ENCODE measurements at regions not wholly inside any gene's neighbourhood (a gene's known extent, or its start where the extent isn't known, plus 50 kb on each side); places are given as distances from the start of the nearest gene placed in this dataset.
"Not testable (repeated sequence)": the region's sequence is repeated elsewhere in the genome, so short reads cannot be mapped to it uniquely, and the experiment has no call there.

GRCh38 chr13:83073930-83074329 lies 808.3 kb downstream of the SLITRK1 start:
- FAIRE-seq; H3K4me3 ChIP-seq; H3K36me3 ChIP-seq (ENCODE audit: control insufficient read depth in 2 of 2, insufficient read depth in 2 of 2, low read length in 1 of 2); ATAC-seq; in situ Hi-C loops (cut with MboI); H3K27ac ChIP-seq (ENCODE audit: control insufficient read depth, insufficient read depth); H3K4me2 ChIP-seq (ENCODE audit: control insufficient read depth, insufficient read depth); H3K9ac ChIP-seq (ENCODE audit: control insufficient read depth, insufficient read depth, low read length); RAD21 ChIA-PET (ENCODE audit: unreplicated experiment); intact Hi-C loops (cut with micrococcal nuclease; ENCODE audit: unreplicated experiment); H3K79me2 ChIP-seq (ENCODE audit: control insufficient read depth, insufficient read depth, low read length); H3K9me3 ChIP-seq (replicated peaks; ENCODE audit: control insufficient read depth, insufficient read depth, low read length); BruUV-seq (replicated peaks); SMC1A ChIA-PET (ENCODE audit: uncharacterized antibody, unreplicated experiment); CTCF ChIA-PET; H3K27me3 ChIP-seq (replicated peaks in 1 of 2; ENCODE audit: control insufficient read depth in 2 of 2, insufficient read depth in 2 of 2, low read length in 1 of 2); H3K4me1 ChIP-seq (ENCODE audit: control insufficient read depth, insufficient read depth, low read length); POLR2A ChIA-PET; H4K20me1 ChIP-seq (ENCODE audit: control insufficient read depth, insufficient read depth); DNase-seq (ENCODE audit: low read depth, low spot score); H2AFZ ChIP-seq (ENCODE audit: control insufficient read depth, low read depth, low read length): not testable (repeated sequence)

DNA sequence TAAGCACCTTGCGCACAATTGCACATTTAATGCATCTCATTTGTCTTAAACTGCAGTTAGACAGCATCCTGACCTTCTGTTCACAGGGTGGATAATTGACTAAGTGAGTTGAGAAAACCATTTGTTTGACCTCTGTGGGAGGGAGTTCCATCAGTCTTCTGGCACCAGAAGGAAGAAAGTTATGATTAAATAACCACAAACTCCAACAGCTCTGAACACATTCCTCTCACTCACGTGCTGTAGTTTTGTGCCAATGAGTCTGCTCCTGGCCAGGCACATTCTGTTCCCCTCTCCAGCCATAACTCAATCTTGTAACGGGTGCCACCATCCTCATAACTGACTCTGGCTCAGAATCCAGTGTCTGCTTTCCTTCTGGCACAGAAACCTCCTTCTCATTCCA lies 817.2 kb downstream of the SLITRK1 start:
- Histone ChIP-seq H3K9me3 (replicated peaks; ENCODE audit: control insufficient read depth, insufficient read depth, low read length) (no peaks in the 10 kb centered on the region), H3K36me3 (ENCODE audit: control insufficient read depth in 2 of 2, insufficient read depth in 2 of 2, low read length in 1 of 2) (no peaks in the 10 kb centered on the region), H3K4me1 (ENCODE audit: control insufficient read depth, insufficient read depth, low read length) (no peaks in the 10 kb centered on the region), H3K9ac (ENCODE audit: control insufficient read depth, insufficient read depth, low read length) (no peak overlapping the region), H3K4me2 (ENCODE audit: control insufficient read depth, insufficient read depth) (no peak overlapping the region), H3K27me3 (replicated peaks in 1 of 2; ENCODE audit: control insufficient read depth in 2 of 2, insufficient read depth in 2 of 2, low read length in 1 of 2) (no peaks in the 10 kb centered on the region), H4K20me1 (ENCODE audit: control insufficient read depth, insufficient read depth) (no peaks in the 10 kb centered on the region), H3K4me3 (no peak overlapping the region), H2AFZ (ENCODE audit: control insufficient read depth, low read depth, low read length) (no peak overlapping the region), H3K79me2 (ENCODE audit: control insufficient read depth, insufficient read depth, low read length) (no peaks in the 10 kb centered on the region), H3K27ac (ENCODE audit: control insufficient read depth, insufficient read depth) (no peak overlapping the region)
- ChIA-PET RAD21 (ENCODE audit: unreplicated experiment) (no interaction called here), SMC1A (ENCODE audit: uncharacterized antibody, unreplicated experiment) (no interaction called here), CTCF (no interaction called here), POLR2A (no interaction called here)
- BruUV-seq (replicated peaks), result no TSS peak
- intact Hi-C loops (cut with micrococcal nuclease; ENCODE audit: unreplicated experiment), result no loop called here
- DNase-seq (ENCODE audit: low read depth, low spot score), result no peak
- no peak for ATAC-seq
- 3% methylated on average over 3 of the region's 3 CpGs for WGBS (ENCODE audit: insufficient coverage, insufficient replicate concordance, low lambda C conversion rate, missing lambda C conversion rate)
- in situ Hi-C loops (cut with MboI), result no loop called here
- FAIRE-seq, result no peak
- TF ChIP-seq, protein P1, sequence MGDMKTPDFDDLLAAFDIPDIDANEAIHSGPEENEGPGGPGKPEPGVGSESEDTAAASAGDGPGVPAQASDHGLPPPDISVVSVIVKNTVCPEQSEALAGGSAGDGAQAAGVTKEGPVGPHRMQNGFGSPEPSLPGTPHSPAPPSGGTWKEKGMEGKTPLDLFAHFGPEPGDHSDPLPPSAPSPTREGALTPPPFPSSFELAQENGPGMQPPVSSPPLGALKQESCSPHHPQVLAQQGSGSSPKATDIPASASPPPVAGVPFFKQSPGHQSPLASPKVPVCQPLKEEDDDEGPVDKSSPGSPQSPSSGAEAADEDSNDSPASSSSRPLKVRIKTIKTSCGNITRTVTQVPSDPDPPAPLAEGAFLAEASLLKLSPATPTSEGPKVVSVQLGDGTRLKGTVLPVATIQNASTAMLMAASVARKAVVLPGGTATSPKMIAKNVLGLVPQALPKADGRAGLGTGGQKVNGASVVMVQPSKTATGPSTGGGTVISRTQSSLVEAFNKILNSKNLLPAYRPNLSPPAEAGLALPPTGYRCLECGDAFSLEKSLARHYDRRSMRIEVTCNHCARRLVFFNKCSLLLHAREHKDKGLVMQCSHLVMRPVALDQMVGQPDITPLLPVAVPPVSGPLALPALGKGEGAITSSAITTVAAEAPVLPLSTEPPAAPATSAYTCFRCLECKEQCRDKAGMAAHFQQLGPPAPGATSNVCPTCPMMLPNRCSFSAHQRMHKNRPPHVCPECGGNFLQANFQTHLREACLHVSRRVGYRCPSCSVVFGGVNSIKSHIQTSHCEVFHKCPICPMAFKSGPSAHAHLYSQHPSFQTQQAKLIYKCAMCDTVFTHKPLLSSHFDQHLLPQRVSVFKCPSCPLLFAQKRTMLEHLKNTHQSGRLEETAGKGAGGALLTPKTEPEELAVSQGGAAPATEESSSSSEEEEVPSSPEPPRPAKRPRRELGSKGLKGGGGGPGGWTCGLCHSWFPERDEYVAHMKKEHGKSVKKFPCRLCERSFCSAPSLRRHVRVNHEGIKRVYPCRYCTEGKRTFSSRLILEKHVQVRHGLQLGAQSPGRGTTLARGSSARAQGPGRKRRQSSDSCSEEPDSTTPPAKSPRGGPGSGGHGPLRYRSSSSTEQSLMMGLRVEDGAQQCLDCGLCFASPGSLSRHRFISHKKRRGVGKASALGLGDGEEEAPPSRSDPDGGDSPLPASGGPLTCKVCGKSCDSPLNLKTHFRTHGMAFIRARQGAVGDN (IDR thresholded peaks at IDR 0.05), result no peak
- TF ChIP-seq MTA3 (IDR thresholded peaks at IDR 0.05; ENCODE audit: borderline replicate concordance, low read length) (no peak), STAT1 (conservative IDR thresholded peaks at IDR 0.05) (no peak), TCF3 (IDR thresholded peaks at IDR 0.05; ENCODE audit: borderline replicate concordance, insufficient read depth, low read depth, low read length) (no peak), NRF1 (conservative IDR thresholded peaks at IDR 0.05; ENCODE audit: low read depth, low read length) (no peak), IRF3 (IDR thresholded peaks at IDR 0.05) (no peak)
- TF ChIP-seq, protein P2, sequence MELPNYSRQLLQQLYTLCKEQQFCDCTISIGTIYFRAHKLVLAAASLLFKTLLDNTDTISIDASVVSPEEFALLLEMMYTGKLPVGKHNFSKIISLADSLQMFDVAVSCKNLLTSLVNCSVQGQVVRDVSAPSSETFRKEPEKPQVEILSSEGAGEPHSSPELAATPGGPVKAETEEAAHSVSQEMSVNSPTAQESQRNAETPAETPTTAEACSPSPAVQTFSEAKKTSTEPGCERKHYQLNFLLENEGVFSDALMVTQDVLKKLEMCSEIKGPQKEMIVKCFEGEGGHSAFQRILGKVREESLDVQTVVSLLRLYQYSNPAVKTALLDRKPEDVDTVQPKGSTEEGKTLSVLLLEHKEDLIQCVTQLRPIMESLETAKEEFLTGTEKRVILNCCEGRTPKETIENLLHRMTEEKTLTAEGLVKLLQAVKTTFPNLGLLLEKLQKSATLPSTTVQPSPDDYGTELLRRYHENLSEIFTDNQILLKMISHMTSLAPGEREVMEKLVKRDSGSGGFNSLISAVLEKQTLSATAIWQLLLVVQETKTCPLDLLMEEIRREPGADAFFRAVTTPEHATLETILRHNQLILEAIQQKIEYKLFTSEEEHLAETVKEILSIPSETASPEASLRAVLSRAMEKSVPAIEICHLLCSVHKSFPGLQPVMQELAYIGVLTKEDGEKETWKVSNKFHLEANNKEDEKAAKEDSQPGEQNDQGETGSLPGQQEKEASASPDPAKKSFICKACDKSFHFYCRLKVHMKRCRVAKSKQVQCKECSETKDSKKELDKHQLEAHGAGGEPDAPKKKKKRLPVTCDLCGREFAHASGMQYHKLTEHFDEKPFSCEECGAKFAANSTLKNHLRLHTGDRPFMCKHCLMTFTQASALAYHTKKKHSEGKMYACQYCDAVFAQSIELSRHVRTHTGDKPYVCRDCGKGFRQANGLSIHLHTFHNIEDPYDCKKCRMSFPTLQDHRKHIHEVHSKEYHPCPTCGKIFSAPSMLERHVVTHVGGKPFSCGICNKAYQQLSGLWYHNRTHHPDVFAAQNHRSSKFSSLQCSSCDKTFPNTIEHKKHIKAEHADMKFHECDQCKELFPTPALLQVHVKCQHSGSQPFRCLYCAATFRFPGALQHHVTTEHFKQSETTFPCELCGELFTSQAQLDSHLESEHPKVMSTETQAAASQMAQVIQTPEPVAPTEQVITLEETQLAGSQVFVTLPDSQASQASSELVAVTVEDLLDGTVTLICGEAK (IDR thresholded peaks at IDR 0.05; ENCODE audit: borderline replicate concordance), result no peak
- TF ChIP-seq, protein P3, sequence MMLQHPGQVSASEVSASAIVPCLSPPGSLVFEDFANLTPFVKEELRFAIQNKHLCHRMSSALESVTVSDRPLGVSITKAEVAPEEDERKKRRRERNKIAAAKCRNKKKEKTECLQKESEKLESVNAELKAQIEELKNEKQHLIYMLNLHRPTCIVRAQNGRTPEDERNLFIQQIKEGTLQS (IDR thresholded peaks at IDR 0.05; ENCODE audit: borderline replicate concordance, extremely low read depth, low read depth, low read length), result no peak

All from GM12878 (cell line).